Femur (tissue), 1 donor: ENCODE measurements at regions not wholly inside any gene's neighbourhood (a gene's known extent, or its start where the extent isn't known, plus 50 kb on each side); places are given as distances from the start of the nearest gene placed in this dataset.
"Not testable (repeated sequence)": the region's sequence is repeated elsewhere in the genome, so short reads cannot be mapped to it uniquely, and the experiment has no call there.

Source experiments
- DNase-seq: peaks from one replicate; pipeline ENCODE4 v3.0.0-alpha.2; 2017

DNA sequence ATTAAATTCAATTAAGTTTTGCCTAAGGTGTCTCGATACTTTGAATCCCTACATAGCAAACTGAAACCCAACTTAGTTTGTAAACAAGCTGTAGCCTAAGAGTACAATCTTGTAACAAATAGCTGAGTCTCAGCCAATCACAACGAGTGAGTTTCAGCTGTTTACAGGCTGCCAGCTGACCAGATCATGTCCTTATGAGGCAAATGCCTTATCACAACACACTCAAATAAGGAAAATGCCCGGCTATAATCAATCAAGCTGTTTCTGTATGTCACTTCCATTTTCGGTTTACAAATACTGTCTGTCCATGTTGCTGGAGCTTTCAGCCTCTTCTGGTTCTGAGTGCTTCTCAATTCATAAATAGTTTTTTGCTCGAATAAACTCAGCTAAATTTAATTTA is 943.8 kb downstream of the SLC16A7 start:
- no peak for DNase-seq

DNA sequence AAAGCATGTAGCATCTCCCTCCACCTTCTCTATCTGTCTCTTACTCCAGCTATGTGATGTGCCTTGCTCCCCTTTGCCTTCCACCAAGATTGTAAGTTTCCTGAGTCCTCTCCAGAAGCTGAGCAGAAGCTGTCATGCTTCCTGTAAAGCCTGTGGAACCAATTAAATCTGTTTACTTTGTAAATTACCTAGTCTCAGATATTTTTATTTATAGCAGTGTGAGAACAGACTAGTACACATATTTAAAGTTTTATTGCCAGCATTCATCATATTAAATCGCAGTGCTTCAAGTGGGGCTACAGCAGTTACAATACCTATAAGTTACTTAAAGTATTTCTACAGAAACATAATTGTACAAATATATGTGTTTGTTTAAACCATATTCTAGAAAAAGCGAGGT is 973.1 kb downstream of the SLC16A7 start:
- no peak for DNase-seq

DNA sequence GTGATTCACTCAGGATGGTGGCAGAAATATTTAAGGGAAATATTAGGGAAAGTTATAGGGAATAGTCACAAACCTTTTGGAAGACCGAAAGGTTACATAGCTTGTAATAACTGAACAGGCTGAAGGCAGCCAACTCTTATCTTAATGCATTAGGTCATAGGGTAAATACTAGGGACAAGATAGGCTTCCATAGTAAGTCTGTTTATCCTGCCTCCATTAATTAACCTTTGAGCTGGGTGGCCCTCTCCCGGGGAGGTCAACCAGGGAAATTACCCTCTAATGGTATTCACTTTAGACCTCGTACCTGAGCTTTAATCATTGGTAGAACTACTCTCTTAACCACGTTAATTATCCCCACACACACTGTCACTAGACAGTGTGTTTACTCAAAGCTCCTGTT is 981.8 kb downstream of the SLC16A7 start:
- DNase-seq = no peak

- DNase-seq = not testable (repeated sequence)
These were observed 991.8 kb downstream of the SLC16A7 start for GRCh38 chr12:60587664-60588063.

DNA sequence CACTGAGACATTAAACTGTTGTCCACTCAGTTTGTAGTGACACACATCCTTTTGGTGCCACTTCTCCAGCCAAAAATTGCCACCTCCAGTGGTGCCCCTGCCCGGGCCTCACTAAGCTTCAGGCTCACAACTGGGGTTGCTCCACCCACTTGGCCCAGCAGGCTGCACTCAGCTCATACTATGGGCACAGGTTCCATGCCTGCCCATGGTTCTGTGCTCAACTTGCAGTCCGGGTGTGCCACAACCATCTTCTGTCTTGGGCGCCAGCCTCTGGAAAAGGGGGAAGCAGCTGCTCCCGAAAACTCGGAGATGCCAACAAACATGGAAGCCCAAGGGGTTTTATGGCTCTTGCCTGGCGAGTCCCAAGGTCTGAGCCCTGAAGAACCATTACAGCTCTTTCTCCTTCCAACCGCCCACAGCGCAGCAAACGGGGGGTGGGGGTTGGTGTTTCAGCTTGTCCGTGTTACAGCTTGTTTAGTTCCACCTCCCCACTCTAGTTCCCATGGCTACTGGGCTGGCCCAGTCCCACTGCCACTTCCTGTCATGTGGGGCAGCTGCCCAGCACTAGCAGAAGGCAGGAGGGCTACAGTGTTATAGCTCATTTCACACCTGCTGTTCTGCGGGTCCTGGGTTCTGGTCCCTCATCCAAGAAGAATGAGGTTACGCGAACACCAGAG is 998.3 kb downstream of the SLC16A7 start:
- DNase-seq = no peak

DNA sequence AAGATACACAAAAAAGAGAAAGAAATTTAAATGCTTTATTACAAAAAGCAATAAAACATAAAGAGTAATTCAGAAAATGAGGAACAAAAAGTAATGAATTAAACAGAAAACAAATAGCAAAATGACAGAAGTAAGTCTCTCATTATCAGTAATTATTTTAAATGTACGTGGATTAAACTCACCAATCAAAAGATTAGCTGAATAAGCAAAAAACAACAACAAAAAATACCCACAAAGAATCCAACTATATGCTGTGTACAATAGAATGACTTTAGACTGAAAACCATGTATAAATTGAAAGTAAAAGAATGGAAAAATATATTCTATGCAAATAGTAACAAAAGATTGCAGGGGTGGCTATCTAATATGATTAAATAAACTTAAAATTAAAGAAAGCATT is 1006.8 kb downstream of the SLC16A7 start:
- no peak for DNase-seq

GRCh38 chr12:60603475-60603874 is 1007.6 kb downstream of the SLC16A7 start:
- not testable (repeated sequence) for DNase-seq

GRCh38 chr12:60616400-60616799 is 1020.6 kb downstream of the SLC16A7 start:
- DNase-seq = no peak

DNA sequence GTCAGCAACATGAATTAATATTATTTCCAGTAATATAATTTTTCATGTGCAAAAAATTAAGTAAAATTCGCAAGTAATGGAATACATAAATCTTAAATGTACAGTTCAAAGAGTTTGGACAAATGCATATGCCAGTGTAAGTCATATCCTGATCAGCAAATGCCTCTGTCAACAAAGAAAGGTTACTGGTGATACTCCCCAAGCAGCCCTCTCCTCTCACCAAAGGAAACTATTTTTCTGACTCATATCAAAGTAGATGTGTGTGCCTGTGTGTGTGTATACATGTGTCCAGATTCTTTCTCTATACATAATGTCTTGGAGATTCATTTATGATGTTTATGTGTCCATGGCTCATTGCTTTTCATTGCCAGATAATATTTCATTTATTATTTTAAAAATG is 1035.0 kb downstream of the SLC16A7 start:
- DNase-seq = no peak

- DNase-seq = no peak
These were observed 1048.2 kb downstream of the SLC16A7 start for GRCh38 chr12:60644076-60644475.

GRCh38 chr12:60666895-60667294 is 1071.1 kb downstream of the SLC16A7 start:
- no peak for DNase-seq

GRCh38 chr12:60672949-60673348 is 1077.1 kb downstream of the SLC16A7 start:
- no peak for DNase-seq

- DNase-seq = no peak
These were observed 1089.3 kb downstream of the SLC16A7 start for GRCh38 chr12:60684988-60685655.

GRCh38 chr12:60689137-60689536 is 1093.3 kb downstream of the SLC16A7 start:
- no peak for DNase-seq

DNA sequence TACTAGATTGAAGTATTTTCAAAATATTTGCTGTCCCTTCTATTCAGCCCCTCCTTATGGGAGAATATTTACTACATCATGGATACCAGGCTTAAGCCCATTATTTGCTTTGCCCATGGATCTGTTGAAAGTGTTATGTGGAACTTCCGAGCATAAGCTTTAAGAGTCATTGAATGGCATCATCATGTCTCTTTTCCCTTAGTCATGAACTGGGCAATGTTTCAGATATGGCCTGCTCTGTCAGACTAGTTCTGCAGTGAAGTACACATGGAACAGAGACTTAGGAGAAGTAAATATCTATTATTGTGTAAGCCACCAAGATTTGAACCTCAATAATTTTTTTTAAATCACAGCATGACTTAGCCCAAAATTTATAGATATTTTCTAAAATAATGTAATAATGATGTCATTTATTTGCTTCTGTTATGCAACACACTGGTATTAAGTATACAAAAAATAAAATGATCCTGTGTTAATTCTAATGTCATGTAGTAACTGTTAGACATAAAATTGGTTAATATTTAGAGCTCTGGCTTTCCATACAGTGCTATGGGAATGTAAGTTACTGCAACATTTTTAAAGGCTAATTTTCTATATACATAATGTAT is 1097.3 kb downstream of the SLC16A7 start:
- no peak for DNase-seq

GRCh38 chr12:60704171-60704914 is 1108.5 kb downstream of the SLC16A7 start:
- no peak for DNase-seq

GRCh38 chr12:60710246-60710645 is 1114.4 kb downstream of the SLC16A7 start:
- DNase-seq = no peak

- no peak for DNase-seq
These were observed 1118.5 kb downstream of the SLC16A7 start for GRCh38 chr12:60714141-60714900.

DNA sequence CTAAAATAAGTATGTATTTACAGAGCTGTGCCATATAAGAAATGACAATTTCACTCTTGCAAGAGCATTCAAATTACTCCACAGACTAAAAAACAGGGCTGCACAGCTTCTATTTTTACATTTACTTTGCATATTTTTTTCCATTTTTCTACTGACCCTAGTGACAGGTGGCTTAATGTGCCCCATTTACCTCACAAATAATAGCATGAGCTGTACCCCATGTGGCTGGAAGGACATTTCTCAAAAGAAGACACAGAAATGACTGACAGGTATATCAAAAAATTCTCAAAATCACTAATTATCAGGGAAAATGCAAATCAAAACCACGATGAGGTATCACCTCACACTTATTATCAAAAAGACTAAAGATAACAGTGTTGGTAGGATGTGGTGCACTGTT is 1128.6 kb downstream of the SLC16A7 start:
- DNase-seq = no peak

GRCh38 chr12:60724984-60725383 is 1129.2 kb downstream of the SLC16A7 start:
- no peak for DNase-seq

DNA sequence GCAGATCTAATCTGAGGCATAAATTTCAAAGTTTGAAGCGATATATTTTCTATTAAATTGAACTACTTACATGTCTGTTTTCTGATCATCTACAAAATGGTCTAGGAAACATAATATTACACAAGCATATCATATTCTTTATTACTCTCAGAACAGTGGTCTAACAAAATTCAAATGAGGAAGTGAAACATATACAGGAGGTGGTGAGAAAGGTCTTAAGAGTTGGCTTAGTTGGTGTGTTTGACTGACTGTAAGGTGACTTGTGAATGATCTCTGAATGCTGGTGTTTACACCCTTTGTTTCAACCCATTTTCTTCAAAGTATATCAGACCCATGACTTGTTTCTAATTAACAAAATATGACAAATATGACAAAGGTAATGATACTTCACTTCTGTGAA is 1156.8 kb downstream of the SLC16A7 start:
- DNase-seq = no peak

- no peak for DNase-seq
These were observed 1162.4 kb downstream of the SLC16A7 start for GRCh38 chr12:60758224-60758623.

DNA sequence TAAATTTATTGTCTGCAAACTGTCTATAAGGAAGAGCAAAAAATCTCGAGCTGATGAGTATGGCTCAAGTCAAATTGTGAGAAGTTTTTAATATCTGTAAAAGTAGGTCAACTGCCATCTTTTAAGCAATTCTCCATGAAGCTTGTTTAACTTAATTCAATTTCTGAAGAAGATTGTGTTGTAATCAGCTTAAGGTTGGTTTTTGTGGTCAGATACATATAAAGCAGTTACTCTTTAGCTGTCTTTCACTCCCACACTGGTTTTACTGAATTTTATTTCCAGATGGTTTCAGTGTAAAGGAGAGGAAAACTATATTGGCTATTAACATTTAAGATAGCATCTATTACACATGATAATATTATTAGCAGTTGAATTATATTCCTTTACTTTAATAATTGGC is 1165.1 kb downstream of the SLC16A7 start:
- no peak for DNase-seq
